Karpas-422 (cell line): ENCODE measurements at regions not wholly inside any gene's neighbourhood (a gene's known extent, or its start where the extent isn't known, plus 50 kb on each side); places are given as distances from the start of the nearest gene placed in this dataset.

Experiments used
- DNase-seq: peaks from one replicate; pipeline ENCODE4 v3.0.0-alpha.2; 2015
- H2AFZ ChIP-seq: fragments of 200-600 bp; sonication (generic); 2 replicates; pipeline ENCODE4 v1.6.1; 2014; ENCODE audit warnings: antibody characterized with exemption, low read length, mixed read lengths
- H3K27ac ChIP-seq: fragments of 200-600 bp; sonication (generic); 2 replicates; pipeline ENCODE4 v1.5.1; 2014; ENCODE audit warnings: mild to moderate bottlenecking, low read length, moderate library complexity
- H3K27me3 ChIP-seq: fragments of 200-600 bp; sonication (generic); 2 replicates; pipeline ENCODE4 v1.6.1; 2014; ENCODE audit warnings: low read length, mixed read lengths
- H3K36me3 ChIP-seq: fragments of 200-600 bp; sonication (generic); 2 replicates; pipeline ENCODE4 v1.6.1; 2014; ENCODE audit warnings: low read length, mixed read lengths; ENCODE audit not compliant: insufficient read depth
- H3K4me1 ChIP-seq: fragments of 200-600 bp; sonication (generic); 2 replicates; pipeline ENCODE4 v1.6.1; 2014; ENCODE audit warnings: mild to moderate bottlenecking, low read length, mixed read lengths
- H3K4me2 ChIP-seq: fragments of 200-600 bp; sonication (generic); 2 replicates; pipeline ENCODE4 v1.6.1; 2014; ENCODE audit warnings: low read length, low read depth, mild to moderate bottlenecking; ENCODE audit not compliant: poor library complexity, severe bottlenecking
- H3K4me3 ChIP-seq: fragments of 200-600 bp; sonication (generic); 2 replicates; pipeline ENCODE4 v1.5.1; 2014; ENCODE audit warnings: mild to moderate bottlenecking, antibody characterized with exemption, low read length, mixed read lengths
- H3K79me2 ChIP-seq: fragments of 200-600 bp; sonication (generic); 2 replicates; pipeline ENCODE4 v1.6.1; 2014; ENCODE audit warnings: mild to moderate bottlenecking, low read length, mixed read lengths
- H3K9ac ChIP-seq: fragments of 200-600 bp; sonication (generic); 2 replicates; pipeline ENCODE4 v1.6.0; 2014; ENCODE audit warnings: low read length
- H3K9me2 ChIP-seq: fragments of 200-600 bp; sonication (generic), shearing (Covaris generic); replicated peaks from 2 replicates; pipeline ENCODE4 v1.6.0; 2014; ENCODE audit warnings: mild to moderate bottlenecking, low read length, moderate library complexity; ENCODE audit not compliant: insufficient read depth
- H3K9me3 ChIP-seq: fragments of 300-700, 200-600 bp; sonication (generic); 2 replicates; pipeline ENCODE4 v1.6.1; 2014; ENCODE audit warnings: low read length, mixed read lengths
- H4K20me1 ChIP-seq: fragments of 200-600 bp; sonication (generic); 2 replicates; pipeline ENCODE4 v1.6.1; 2014; ENCODE audit warnings: mild to moderate bottlenecking, antibody characterized with exemption, low read length, low read depth; ENCODE audit not compliant: insufficient read depth

DNA sequence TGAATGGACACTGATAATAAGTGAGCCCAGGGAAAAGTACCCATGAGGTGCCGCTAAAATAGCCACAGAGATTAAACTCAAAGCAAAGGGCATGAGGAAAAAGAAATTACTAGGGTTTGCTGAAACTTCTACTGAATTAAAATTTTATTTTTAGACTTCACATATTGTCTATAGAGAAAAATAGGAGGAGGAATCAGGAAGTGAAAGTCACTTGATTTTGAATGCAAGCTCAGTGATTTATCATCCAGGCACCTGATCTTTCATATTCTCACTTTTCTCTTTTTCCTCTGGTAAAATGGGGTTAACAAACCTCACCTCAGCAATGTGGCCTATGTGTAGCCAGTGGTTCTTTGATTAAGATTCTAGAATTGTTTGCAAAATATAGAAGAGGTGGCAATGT lies 479.8 kb downstream of the BCL11B start:
- Histone ChIP-seq H3K27ac (peak overlapping the region; percentile 80), H3K9me2 (no peaks in the 10 kb centered on the region), H4K20me1 (no peaks in the 10 kb centered on the region), H3K79me2 (no peaks in the 10 kb centered on the region), H3K27me3 (no peaks in the 10 kb centered on the region), H3K4me3 (peak overlapping the region; percentile 12; the same call in 1 of the 2 replicates), H2AFZ (no peak overlapping the region), H3K36me3 (no peaks in the 10 kb centered on the region), H3K4me2 (peak overlapping the region; percentile 49), H3K9ac (no peak overlapping the region), H3K9me3 (no peaks in the 10 kb centered on the region; the same call in 1 of the 2 replicates), H3K4me1 (peaks cover 25% of the 10 kb centered on the region)
- DNase-seq, result peak; percentile 75

DNA sequence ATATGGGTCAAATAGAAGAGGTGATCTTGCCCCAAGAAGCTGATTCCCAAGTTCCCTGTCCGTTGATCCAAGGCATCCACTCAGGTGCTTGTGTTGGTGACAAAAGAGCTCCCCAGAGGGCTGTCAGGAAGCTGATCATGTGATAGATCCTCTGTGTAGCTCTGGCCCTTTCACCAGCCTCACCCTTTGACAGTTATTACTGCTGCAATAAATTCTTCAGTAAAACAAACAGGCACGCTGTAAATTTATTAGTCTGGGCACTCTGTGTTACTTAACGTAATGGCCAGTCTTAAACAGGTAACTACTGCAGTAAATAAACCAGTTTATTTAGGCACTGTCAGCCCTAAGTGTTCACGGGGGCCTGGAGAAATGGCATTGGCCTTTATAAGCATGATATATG lies 473.9 kb downstream of the BCL11B start:
- no peak for DNase-seq
- no peaks in the 10 kb centered on the region for H4K20me1 ChIP-seq
- no peak overlapping the region for H3K4me2 ChIP-seq
- no peak overlapping the region for H3K27ac ChIP-seq
- H3K36me3 ChIP-seq, result no peaks in the 10 kb centered on the region
- H3K9me3 ChIP-seq, result no peaks in the 10 kb centered on the region; the same call in none of the 2 replicates
- 0 out of 2 replicates have a peak, but pooled peaks cover under 1% of the 10 kb centered on the region for H3K4me1 ChIP-seq
- H3K4me3 ChIP-seq, result no peak overlapping the region
- H3K9ac ChIP-seq, result no peak overlapping the region
- H3K79me2 ChIP-seq, result no peaks in the 10 kb centered on the region
- no peaks in the 10 kb centered on the region for H3K9me2 ChIP-seq
- H3K27me3 ChIP-seq, result no peaks in the 10 kb centered on the region
- H2AFZ ChIP-seq, result no peak overlapping the region

DNA sequence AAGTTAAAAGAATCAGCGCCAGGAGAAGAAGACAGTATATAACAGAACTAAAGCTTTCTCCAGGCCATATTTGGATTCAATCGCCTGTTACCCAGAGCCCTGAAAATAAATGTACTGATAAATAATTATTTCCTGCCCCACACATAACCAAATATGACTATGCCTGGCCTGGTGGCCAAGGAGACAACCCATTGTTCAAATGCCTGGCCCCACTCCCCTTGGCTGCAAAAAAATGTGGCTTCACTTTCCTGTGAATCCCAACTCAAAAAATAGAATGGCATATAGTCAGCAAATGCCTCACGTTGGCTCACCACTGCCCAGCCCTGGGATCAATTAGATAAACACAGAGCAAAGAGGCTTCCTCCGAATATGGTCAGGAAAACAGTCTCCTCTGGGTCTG lies 472.1 kb downstream of the BCL11B start:
- no peak overlapping the region for H3K9ac ChIP-seq
- H4K20me1 ChIP-seq, result no peaks in the 10 kb centered on the region
- H3K4me3 ChIP-seq, result no peak overlapping the region
- no peaks in the 10 kb centered on the region for H3K79me2 ChIP-seq
- no peak overlapping the region for H2AFZ ChIP-seq
- H3K27me3 ChIP-seq, result no peaks in the 10 kb centered on the region; the same call in 1 of the 2 replicates
- H3K27ac ChIP-seq, result no peak overlapping the region
- H3K36me3 ChIP-seq, result no peaks in the 10 kb centered on the region
- no peaks in the 10 kb centered on the region for H3K4me1 ChIP-seq
- no peak overlapping the region for H3K4me2 ChIP-seq
- no peak for DNase-seq
- H3K9me3 ChIP-seq, result no peaks in the 10 kb centered on the region; the same call in 1 of the 2 replicates
- H3K9me2 ChIP-seq, result no peaks in the 10 kb centered on the region

DNA sequence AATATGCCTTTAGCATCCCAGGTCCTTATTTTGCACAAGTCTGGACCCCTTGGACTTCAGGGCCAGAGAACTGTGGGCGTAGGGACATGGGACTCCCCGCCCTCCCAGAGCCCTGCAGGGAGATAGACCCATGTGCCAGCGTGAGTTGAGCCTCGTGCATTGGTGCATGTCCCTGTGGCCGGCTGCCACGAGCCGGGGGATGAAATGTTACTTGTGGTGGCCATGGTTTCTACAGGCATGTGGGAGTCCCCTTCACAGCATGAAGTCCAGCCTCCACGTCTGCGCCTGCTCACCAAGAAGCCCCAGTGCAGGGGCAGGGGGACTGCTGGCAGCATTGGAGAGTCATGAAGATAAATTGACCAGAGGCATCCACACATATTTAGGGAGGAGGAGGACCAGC lies 470.0 kb downstream of the BCL11B start:
- Histone ChIP-seq H3K9me3 (no peaks in the 10 kb centered on the region; the same call in 1 of the 2 replicates), H3K79me2 (no peaks in the 10 kb centered on the region), H3K9me2 (no peaks in the 10 kb centered on the region), H2AFZ (no peak overlapping the region), H3K9ac (no peak overlapping the region), H3K4me2 (no peak overlapping the region), H3K4me3 (no peak overlapping the region), H3K27ac (no peak overlapping the region), H3K4me1 (no peaks in the 10 kb centered on the region), H3K27me3 (no peaks in the 10 kb centered on the region; the same call in 1 of the 2 replicates), H3K36me3 (no peaks in the 10 kb centered on the region), H4K20me1 (no peaks in the 10 kb centered on the region)
- DNase-seq, result no peak

GRCh38 chr14:98803196-98803595 lies 468.8 kb downstream of the BCL11B start:
- no peak overlapping the region for H3K27ac ChIP-seq
- no peak overlapping the region for H3K4me2 ChIP-seq
- H3K9me3 ChIP-seq, result no peaks in the 10 kb centered on the region; the same call in 1 of the 2 replicates
- H4K20me1 ChIP-seq, result no peaks in the 10 kb centered on the region
- no peak overlapping the region for H2AFZ ChIP-seq
- no peak overlapping the region for H3K4me3 ChIP-seq
- H3K27me3 ChIP-seq, result no peaks in the 10 kb centered on the region; the same call in 1 of the 2 replicates
- DNase-seq, result no peak
- no peaks in the 10 kb centered on the region for H3K9me2 ChIP-seq
- no peaks in the 10 kb centered on the region for H3K4me1 ChIP-seq
- H3K9ac ChIP-seq, result no peak overlapping the region
- H3K36me3 ChIP-seq, result no peaks in the 10 kb centered on the region
- H3K79me2 ChIP-seq, result no peaks in the 10 kb centered on the region

GRCh38 chr14:98808494-98809407 lies 463.2 kb downstream of the BCL11B start:
- no peaks in the 10 kb centered on the region for H3K36me3 ChIP-seq
- H2AFZ ChIP-seq, result no peak overlapping the region
- no peaks in the 10 kb centered on the region for H3K9me2 ChIP-seq
- H4K20me1 ChIP-seq, result no peaks in the 10 kb centered on the region
- H3K9me3 ChIP-seq, result no peaks in the 10 kb centered on the region
- no peaks in the 10 kb centered on the region for H3K79me2 ChIP-seq
- H3K4me1 ChIP-seq, result no peaks in the 10 kb centered on the region
- no peak overlapping the region for H3K4me2 ChIP-seq
- H3K27me3 ChIP-seq, result no peaks in the 10 kb centered on the region; the same call in 1 of the 2 replicates
- no peak overlapping the region for H3K9ac ChIP-seq
- H3K27ac ChIP-seq, result no peak overlapping the region
- DNase-seq, result no peak
- H3K4me3 ChIP-seq, result no peak overlapping the region

DNA sequence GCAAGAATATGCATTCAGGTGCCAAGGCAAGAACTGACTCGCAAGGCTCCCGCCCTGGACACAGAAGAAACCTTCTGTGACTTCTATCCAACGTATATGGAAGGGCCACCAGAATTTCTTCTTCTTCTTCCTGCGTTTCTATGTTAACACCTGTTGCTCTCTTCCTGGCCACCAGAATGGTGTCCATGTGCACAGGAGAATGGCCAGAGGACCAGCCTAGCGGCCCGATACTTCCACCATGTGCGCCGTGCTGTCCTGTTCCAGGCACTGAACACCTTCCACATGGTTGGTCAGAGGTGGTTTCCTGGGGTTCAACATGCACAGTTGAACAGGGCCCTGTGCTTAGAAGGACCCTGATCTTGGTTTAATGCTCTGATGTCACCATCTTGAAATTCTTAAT lies 455.8 kb downstream of the BCL11B start:
- no peaks in the 10 kb centered on the region for H3K79me2 ChIP-seq
- H3K4me2 ChIP-seq, result no peak overlapping the region
- no peaks in the 10 kb centered on the region for H3K27me3 ChIP-seq
- H3K9me3 ChIP-seq, result no peaks in the 10 kb centered on the region; the same call in 1 of the 2 replicates
- H3K9ac ChIP-seq, result no peak overlapping the region
- H3K27ac ChIP-seq, result no peak overlapping the region
- H3K4me1 ChIP-seq, result no peaks in the 10 kb centered on the region
- H4K20me1 ChIP-seq, result no peaks in the 10 kb centered on the region
- no peaks in the 10 kb centered on the region for H3K36me3 ChIP-seq
- H2AFZ ChIP-seq, result no peak overlapping the region
- DNase-seq, result no peak
- H3K9me2 ChIP-seq, result no peaks in the 10 kb centered on the region
- H3K4me3 ChIP-seq, result no peak overlapping the region

DNA sequence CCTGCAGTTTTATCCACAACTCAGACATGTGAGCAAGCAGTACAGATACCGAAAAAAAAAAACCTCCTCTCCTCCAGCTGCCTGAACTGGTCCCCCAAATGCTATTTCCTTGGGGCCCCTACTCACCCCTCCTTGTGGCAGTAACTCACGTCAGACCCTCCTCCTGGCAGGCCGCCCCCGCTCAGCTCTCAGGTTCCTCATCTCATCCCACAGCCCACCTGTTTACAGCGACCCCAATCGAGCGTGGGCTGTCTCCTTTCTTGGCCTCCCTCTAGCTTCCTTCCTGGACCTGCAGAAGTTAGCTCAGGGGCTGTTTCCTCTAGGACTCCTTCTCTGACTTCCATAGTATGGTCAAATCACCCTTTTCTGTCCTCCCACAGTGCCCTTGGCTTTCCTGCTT lies 455.3 kb downstream of the BCL11B start:
- no peak for DNase-seq

More for the DNA sequence above, 455.3 kb downstream of the BCL11B start:
- H3K27ac ChIP-seq, result no peak overlapping the region
- H3K4me2 ChIP-seq, result no peak overlapping the region
- H3K36me3 ChIP-seq, result no peaks in the 10 kb centered on the region
- H4K20me1 ChIP-seq, result no peaks in the 10 kb centered on the region
- no peaks in the 10 kb centered on the region; the same call in 1 of the 2 replicates for H3K9me3 ChIP-seq
- no peaks in the 10 kb centered on the region for H3K9me2 ChIP-seq
- no peak overlapping the region for H3K9ac ChIP-seq
- no peaks in the 10 kb centered on the region for H3K79me2 ChIP-seq
- H3K27me3 ChIP-seq, result no peaks in the 10 kb centered on the region
- H2AFZ ChIP-seq, result no peak overlapping the region
- no peaks in the 10 kb centered on the region for H3K4me1 ChIP-seq
- no peak overlapping the region for H3K4me3 ChIP-seq
